ENCODE measurements at regions not wholly inside any gene's neighbourhood (a gene's known extent, or its start where the extent isn't known, plus 50 kb on each side); places are given as distances from the start of the nearest gene placed in this dataset.

DNA sequence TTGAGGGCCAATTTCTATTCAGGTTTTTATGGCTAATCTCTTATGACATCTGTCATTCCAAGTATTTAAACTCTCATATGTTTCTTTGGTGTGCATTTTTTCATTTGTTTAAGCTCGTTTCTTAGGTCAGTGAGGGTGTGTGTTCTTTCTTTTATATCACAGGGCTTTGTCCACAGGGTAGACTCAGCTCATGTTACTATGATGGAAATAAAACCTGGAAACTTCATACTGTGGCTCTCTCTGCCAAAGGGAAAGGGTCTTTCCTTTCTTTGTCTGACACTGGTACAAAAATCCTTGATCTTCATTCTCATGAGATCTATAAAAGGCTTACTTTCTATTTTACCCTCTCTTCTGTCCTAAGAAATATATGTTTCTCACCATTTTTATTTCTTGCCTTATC lies 129.6 kb upstream of the SP8 start:
- no peak for TF ChIP-seq POLR2A (IDR thresholded peaks at IDR 0.05; ENCODE audit: borderline replicate concordance, extremely low read depth, insufficient read depth, insufficient read length)
- TF ChIP-seq, protein P1, sequence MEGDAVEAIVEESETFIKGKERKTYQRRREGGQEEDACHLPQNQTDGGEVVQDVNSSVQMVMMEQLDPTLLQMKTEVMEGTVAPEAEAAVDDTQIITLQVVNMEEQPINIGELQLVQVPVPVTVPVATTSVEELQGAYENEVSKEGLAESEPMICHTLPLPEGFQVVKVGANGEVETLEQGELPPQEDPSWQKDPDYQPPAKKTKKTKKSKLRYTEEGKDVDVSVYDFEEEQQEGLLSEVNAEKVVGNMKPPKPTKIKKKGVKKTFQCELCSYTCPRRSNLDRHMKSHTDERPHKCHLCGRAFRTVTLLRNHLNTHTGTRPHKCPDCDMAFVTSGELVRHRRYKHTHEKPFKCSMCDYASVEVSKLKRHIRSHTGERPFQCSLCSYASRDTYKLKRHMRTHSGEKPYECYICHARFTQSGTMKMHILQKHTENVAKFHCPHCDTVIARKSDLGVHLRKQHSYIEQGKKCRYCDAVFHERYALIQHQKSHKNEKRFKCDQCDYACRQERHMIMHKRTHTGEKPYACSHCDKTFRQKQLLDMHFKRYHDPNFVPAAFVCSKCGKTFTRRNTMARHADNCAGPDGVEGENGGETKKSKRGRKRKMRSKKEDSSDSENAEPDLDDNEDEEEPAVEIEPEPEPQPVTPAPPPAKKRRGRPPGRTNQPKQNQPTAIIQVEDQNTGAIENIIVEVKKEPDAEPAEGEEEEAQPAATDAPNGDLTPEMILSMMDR (IDR thresholded peaks at IDR 0.05 in 2 of 3, conservative IDR thresholded peaks at IDR 0.05 in 1 of 3; ENCODE audit: borderline replicate concordance in 1 of 3, insufficient read depth in 1 of 3, low read depth in 2 of 3, low read length in 2 of 3): no peak

All from HCT116 (cell line).